SHP77 (cell line): ENCODE measurements at regions not wholly inside any gene's neighbourhood (a gene's known extent, or its start where the extent isn't known, plus 50 kb on each side); places are given as distances from the start of the nearest gene placed in this dataset.
"Not testable (repeated sequence)": the region's sequence is repeated elsewhere in the genome, so short reads cannot be mapped to it uniquely, and the experiment has no call there.

Source experiments
- DNase-seq, 2 experiments: peaks; one replicate each; lab custom pipeline; 2025; lab: John Stamatoyannopoulos, UW

DNA sequence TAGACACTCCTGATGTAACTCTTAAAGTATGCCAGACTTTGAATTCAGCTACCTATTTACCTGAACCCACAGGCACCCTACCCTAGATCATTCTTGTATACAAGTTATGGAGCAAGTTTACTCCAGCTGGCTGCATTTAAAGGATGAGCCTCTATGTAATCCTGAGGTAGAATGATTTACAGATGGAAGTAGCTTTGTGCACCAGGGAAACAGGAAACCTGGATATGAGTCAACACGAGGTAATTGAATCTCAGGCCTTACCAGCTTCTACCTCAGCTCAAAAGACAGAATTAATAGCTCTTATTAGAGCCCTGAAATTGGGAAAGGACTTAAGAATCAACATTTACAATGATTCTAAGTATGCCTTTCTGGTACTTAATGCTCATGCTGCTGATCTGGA is 119.8 kb downstream of the AGTR2 start:
- DNase-seq: no peak

DNA sequence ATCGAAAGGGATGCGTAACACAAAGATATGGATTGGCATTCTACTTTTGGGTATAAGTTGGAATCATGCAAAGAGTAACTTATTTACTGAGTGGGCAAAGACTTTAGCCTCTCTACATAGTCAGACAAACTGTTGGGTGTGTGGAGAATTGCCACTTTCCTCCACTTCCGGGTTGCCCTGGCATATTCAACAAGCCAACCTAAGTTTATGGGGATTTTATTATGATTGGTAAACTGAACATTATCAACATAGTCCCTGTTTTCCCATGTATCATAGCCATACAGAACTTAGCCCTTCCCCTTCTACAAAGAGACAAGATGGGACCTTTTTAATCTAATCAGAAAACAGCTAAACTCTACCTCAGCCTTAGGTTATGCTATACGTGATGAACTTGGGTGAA is 121.6 kb downstream of the AGTR2 start:
- DNase-seq: no peak

DNA sequence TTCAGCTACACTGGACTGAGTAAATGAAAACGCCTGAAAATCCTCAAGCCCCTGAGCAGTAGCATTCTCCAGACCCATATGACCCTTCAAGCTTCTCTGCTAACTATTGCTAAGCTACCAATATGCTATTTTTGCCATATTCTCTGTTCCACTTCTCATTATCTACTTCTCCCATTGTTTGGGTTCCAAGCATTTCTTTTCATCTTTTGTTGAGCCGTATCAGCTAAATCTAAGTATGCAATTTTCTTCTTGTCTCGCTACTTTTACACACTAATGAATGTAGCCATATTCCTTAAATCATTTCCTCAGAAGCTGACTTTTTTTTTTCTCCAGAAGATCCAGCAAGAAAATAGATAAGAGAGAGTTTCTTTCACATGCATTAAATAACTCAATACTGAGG is 128.4 kb downstream of the AGTR2 start:
- DNase-seq: no peak

DNA sequence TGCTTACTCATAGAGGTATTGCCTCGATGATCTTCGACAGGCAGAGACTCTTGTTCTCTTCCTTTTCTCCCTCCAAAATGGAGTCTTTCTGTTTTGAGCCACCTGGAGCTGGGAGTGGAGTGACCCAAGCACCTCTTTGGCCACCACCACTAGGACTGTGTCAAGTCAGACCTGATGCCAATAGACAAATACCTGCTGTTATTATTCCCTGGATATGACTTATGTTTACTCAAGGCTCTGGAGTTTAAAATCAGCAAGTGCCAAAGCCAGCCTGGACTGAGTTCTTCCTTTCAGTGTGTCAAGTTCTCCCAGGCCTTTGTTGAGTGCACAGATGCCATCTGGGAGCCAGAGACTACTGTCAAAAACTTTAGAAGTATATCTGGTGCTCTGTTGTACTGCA is 130.2 kb upstream of the SLC6A14 start:
- no peak for DNase-seq

DNA sequence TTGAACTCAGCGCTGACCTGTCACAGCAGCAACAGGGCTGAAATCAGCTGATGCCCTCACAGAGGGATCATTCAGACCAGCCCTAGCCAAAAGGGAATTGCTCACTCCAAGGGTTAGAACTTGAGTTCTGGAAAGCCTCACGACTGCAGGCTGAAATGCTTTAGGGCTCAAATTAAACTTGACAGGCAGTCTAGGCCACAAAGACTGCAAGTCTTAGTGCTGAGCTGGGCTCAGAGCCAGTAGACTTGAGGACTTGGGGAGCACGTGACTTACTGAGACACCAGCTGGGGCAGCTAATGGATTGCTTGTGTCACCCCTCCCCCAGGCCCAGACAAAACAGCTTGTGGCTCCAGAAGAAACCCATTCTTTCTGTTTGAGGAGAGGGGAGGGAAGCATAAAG is 119.0 kb upstream of the SLC6A14 start:
- no peak for DNase-seq

DNA sequence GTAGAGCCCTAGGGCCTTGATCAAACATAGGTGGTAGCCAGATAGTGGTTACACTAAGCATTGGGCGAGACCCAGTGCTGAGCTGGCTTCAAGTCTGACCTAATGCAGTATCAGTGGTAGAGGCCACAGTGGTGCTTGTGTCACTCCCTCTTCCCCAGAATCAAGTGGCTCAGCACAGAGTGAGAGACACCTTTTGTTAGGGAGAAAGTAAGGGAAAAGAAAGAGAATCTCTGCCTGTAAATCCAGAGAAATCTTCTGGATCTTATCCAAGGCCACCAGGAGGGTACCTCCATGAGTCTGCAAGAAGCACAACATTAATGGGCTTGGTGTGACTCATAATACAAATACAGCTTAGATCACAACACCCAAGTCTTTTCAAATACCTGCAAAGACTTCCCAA is 117.7 kb upstream of the SLC6A14 start:
- DNase-seq: no peak

DNA sequence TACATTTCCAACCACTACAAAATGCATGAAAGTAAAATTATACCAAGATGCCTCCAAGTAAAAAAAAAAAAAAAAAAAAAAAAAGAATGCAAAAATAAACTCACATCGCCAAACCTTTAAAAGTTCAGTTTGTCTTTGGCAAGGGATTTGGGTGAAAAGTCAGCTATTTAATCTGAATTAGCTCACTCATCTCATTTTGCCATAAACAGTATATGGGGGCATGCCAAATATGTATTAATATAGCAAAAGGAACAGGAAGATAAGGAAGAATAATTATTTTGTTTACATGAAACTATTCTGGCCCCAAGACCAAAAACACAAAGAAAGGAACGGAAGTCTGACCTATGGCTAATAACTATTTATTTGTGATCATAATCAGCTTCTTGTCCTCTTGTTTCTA is 114.7 kb upstream of the SLC6A14 start:
- no peak for DNase-seq

DNA sequence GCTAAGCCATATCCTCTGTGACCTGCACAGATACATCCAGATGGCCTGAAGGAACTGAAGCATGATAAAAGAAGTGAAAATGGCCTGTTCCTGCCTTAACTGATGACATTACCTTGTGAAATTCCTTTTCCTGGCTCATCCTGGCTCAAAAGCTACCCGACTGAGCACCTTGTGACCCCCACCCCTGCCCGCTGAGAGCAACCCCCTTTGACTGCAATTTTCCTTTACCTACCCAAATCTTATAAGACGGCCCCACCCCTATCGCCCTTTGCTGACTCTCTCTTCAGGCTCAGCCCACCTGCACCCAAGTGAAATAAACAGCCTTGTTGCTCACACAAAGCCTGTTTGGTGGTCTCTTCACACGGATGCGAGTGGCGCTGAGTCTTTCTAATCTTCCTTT is 104.4 kb upstream of the SLC6A14 start:
- not testable (repeated sequence) for DNase-seq

DNA sequence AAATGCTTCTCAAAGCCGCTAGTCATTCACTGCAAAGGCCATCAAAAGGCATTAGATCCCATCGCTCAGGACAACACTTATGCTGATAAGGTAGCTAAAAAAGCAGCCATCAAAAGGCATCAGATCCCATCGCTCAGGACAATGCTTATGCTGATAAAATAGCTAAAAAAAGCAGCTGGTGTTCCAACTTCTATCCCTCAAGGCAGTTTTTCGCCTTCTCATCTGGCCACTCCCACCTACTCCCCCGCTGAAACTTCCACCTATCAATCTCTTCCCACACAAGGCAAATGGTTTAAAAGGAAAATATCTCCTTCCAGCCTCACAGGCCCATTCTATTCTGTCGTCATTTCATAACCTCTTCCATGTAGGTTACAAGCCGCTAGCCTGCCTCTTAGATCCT is 101.6 kb upstream of the SLC6A14 start:
- not testable (repeated sequence) for DNase-seq

DNA sequence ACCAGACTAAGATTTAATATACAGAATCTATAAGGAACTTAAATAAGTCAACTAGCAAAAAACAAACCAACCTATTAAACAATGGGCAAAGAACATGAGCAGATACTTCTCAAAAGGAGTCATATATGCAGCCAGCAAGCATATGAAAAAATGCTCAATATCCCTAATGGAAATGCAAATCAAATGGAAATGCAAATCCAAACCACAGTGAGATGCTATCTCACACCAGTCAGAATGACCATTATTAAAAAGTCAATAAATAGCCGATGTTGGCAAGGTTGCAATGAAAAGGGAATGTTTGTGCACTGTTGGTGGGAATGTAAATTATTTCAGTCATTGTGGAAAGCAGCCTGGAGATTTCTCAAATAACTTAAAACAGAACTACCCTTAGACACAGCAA is 97.0 kb upstream of the SLC6A14 start:
- DNase-seq: no peak

DNA sequence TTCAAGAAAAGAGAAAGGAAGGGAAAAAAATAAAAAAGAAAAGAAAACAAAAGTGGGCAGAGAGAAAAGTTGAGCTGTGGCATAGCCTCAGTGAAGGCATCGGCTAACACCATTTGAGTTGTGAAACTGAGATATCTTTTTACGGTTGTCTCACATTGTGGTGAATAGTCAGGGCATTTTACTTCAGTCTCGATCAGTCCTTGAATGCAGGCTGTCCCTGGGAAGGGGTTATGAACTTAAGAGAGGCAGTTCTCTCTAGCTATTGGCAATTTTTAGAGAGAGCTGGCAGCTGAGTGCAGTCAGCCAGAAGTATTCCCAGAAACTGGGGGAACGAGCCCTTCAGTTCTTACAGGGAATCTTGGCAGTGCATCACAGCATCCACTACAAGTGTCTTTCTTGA is 93.5 kb upstream of the SLC6A14 start:
- DNase-seq: no peak

DNA sequence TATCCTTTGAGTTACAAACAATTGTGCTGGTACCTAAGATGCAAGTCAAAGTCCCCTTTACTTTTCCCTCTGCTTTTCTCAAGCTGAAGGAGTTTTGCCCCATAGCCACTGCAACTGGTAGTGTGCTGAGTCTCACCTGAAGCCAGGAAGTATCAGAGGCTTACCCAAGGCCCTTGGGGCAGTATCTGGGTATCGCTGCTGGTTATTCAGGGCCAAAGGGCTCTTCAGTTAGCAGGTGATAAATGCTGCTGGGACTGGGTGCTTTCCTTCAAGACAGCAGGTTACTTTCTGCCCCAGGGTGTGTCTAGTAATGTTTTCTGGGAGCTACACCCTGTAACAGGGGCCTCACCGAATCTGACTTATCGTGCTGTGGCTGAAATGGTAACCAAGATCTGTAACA is 90.4 kb upstream of the SLC6A14 start:
- DNase-seq: no peak

DNA sequence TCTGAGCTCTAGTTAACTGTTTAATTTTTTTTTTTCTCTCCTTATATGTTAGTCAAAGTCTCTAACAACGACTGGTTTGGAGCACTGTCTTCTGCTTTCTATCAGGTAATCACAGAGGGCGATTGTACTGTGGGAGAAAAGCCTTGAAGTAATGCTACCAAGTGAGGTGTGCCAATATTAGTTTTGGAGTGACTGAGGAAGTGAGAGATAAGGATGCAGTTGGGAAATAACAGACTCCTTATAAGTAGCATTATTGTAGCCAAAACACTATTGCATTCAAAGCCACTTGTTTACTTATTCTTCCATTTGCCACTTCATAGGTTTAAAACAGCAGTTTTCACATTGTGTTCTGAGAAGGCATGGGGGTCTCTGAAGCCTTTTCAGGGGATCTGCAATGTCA is 79.1 kb upstream of the SLC6A14 start:
- DNase-seq: no peak

DNA sequence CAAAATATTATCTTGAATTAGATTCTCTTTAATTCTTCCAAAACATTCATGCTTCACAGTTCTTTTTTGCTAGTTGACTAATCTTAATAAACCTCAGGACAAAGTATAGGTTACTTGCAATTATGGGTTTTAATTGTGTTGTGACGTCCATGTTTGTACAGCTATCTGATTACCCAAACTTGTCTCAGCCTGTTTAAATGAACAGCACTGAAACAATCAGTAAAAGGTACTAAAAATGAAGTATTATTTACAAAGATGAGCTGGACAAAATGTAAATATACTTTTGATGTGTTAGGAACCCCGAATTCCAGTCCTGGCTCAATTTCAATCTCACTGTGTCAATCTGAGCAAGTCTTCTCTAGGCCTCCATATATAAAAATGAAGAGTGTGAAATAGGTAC is 57.4 kb upstream of the SLC6A14 start:
- no peak for DNase-seq

DNA sequence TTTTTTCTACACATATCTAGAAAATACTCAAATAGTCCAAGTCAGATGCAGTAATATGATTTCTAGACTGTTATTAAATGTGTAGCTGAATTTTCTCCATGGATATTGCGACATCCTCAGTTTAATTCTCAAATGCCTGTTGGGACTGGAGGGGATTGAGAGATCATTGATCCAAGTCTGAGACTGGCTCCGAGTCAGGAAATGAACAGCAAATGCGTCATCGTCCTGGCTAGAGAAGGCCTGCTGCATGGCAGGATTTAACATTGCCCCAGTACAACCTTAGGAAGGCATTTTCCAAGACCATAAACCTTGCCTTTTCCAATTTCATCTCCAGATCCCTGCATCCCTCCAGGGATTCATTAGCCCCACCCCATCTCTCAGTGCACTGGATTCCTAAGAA is 56.6 kb upstream of the SLC6A14 start:
- no peak for DNase-seq

DNA sequence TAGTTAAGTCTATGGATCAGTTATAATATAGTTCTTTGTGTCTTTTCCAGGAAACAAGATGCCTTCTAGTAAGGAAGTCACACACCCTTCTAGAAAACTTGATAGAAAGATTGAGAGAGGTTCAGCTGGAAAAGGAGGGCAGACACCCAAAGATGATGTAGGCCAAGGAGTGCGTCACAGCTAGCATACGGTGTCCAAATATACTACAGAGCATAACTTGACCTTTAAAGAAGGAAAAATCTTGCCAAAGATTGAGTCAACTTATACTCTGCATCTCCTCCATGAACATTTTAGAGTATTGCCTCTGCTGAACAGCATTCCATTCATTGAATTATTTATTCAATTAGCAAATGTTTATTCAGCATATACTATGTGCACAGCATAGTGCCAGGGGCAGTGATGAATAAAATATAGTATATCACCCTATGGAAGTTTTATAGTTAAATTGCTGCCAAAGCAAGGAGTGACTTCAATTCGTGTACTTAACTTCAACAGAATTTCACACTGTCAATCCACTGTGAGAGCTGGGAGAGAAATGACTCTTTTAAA is 51.9 kb upstream of the SLC6A14 start:
- no peak for DNase-seq
